Epithelial cell of esophagus (primary cell): ENCODE measurements at regions not wholly inside any gene's neighbourhood (a gene's known extent, or its start where the extent isn't known, plus 50 kb on each side); places are given as distances from the start of the nearest gene placed in this dataset.

Source experiments
- DNase-seq: peaks from one replicate; pipeline ENCODE4 v3.0.0; 2010; ENCODE audit warnings: low read depth
- H3K4me3 ChIP-seq: 2 replicates; pipeline ENCODE4 v1.5.1; 2011; ENCODE audit warnings: mild to moderate bottlenecking, low read length, control low read depth
- CTCF ChIP-seq: IDR thresholded peaks from 2 replicates; pipeline ENCODE4 v1.5.1; 2011; ENCODE audit warnings: low read depth, mild to moderate bottlenecking, low read length, control low read depth, inconsistent platforms; ENCODE audit not compliant: insufficient read depth; ENCODE audit errors: missing control alignments

- H3K4me3 ChIP-seq = no peak overlapping the region
- no peak for TF ChIP-seq CTCF
- DNase-seq = no peak
Observed at GRCh38 chr18:78448591-78448990, 531.0 kb upstream of the SALL3 start.

- TF ChIP-seq CTCF = no peak
- no peak overlapping the region for H3K4me3 ChIP-seq
- no peak for DNase-seq
Observed at GRCh38 chr18:78454221-78454620, 525.4 kb upstream of the SALL3 start.

GRCh38 chr18:78455386-78455785 is 524.2 kb upstream of the SALL3 start:
- no peak overlapping the region for H3K4me3 ChIP-seq
- TF ChIP-seq CTCF = no peak
- no peak for DNase-seq

GRCh38 chr18:78457011-78457410 is 522.6 kb upstream of the SALL3 start:
- no peak for DNase-seq
- no peak overlapping the region for H3K4me3 ChIP-seq
- TF ChIP-seq CTCF = no peak

- no peak for DNase-seq
- no peak overlapping the region for H3K4me3 ChIP-seq
- no peak for TF ChIP-seq CTCF
Observed at GRCh38 chr18:78457731-78458130, 521.9 kb upstream of the SALL3 start.

- no peak for TF ChIP-seq CTCF
- H3K4me3 ChIP-seq = no peak overlapping the region
- no peak for DNase-seq
Observed at GRCh38 chr18:78458356-78458755, 521.3 kb upstream of the SALL3 start.

- DNase-seq = no peak
- H3K4me3 ChIP-seq = no peak overlapping the region
- TF ChIP-seq CTCF = no peak
Observed at GRCh38 chr18:78459668-78460067, 520.0 kb upstream of the SALL3 start.
